Esophagus muscularis mucosa (tissue), 4 donors: ENCODE measurements at regions not wholly inside any gene's neighbourhood (a gene's known extent, or its start where the extent isn't known, plus 50 kb on each side); places are given as distances from the start of the nearest gene placed in this dataset.

Experiments
- EP300 ChIP-seq: sonication (generic); formaldehyde crosslinking; IDR thresholded peaks from one replicate; pipeline ENCODE4 v1.6.1; 2017; ENCODE audit warnings: antibody characterized with exemption
- POLR2AphosphoS5 ChIP-seq, 2 donors: sonication (generic); formaldehyde crosslinking; IDR thresholded peaks; one replicate each; pipeline ENCODE4 v1.6.1; 2017; ENCODE audit warnings: antibody characterized with exemption in 2 of 2
- TF ChIP-seq, protein P1 (sequence below), 3 experiments: fragments of 200-600 bp in 2 of 3; fragments of 450-650 bp in 1 of 3; sonication (generic) in 2 of 3; IDR thresholded peaks; one replicate each; pipeline ENCODE4 v1.5.1; 2017 to 2019; ENCODE audit warnings: antibody characterized with exemption in 3 of 3, mild to moderate bottlenecking in 2 of 3, moderate library complexity in 1 of 3

DNA sequence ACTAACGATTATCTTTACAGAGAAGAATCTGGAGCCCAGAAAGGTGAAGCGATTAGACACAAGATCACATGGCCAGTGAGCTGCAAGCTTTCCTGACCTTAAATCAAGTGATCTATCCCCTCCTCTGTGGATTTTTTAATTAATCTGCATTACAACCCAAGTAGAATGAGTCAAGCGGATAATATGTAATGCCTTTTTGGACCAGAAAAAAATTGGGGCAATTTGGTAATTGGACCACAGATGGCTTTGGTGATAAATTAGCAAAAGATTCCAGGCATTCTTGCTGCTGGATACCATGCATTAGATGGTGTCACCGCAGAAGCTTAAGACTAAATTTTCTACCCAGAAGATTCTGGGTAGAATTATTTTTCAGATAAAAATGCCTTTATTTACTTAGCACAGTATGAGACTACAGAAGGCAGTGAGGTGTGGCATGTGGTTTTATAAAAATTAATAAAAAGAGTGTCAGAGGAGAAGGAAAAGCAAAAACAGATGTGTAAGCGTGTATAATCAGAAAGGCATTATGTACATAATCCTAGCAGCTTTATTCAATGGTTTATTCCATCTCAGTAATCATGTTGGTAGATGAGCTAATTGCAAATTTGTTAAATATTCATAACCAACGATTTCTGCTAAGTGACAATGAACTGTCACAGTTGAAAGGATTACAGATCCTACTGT is 53.9 kb upstream of the PCSK2 start:
- TF ChIP-seq, protein P1, sequence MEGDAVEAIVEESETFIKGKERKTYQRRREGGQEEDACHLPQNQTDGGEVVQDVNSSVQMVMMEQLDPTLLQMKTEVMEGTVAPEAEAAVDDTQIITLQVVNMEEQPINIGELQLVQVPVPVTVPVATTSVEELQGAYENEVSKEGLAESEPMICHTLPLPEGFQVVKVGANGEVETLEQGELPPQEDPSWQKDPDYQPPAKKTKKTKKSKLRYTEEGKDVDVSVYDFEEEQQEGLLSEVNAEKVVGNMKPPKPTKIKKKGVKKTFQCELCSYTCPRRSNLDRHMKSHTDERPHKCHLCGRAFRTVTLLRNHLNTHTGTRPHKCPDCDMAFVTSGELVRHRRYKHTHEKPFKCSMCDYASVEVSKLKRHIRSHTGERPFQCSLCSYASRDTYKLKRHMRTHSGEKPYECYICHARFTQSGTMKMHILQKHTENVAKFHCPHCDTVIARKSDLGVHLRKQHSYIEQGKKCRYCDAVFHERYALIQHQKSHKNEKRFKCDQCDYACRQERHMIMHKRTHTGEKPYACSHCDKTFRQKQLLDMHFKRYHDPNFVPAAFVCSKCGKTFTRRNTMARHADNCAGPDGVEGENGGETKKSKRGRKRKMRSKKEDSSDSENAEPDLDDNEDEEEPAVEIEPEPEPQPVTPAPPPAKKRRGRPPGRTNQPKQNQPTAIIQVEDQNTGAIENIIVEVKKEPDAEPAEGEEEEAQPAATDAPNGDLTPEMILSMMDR (IDR thresholded peaks at IDR 0.05) = no peak
- TF ChIP-seq POLR2AphosphoS5 (IDR thresholded peaks at IDR 0.05) = no peak
- TF ChIP-seq EP300 = no peak
